Esophagus muscularis mucosa (tissue), 4 donors: ENCODE measurements at regions not wholly inside any gene's neighbourhood (a gene's known extent, or its start where the extent isn't known, plus 50 kb on each side); places are given as distances from the start of the nearest gene placed in this dataset.

ENCODE experiments used
- CTCF ChIP-seq, 3 experiments: fragments of 200-600 bp in 2 of 3; fragments of 450-650 bp in 1 of 3; sonication (generic) in 2 of 3; IDR thresholded peaks; one replicate each; pipeline ENCODE4 v1.5.1; 2017 to 2019; ENCODE audit warnings: antibody characterized with exemption in 3 of 3, mild to moderate bottlenecking in 2 of 3, moderate library complexity in 1 of 3
- EP300 ChIP-seq: sonication (generic); formaldehyde crosslinking; IDR thresholded peaks from one replicate; pipeline ENCODE4 v1.6.1; 2017; ENCODE audit warnings: antibody characterized with exemption
- POLR2A ChIP-seq: fragments of 450-650 bp; IDR thresholded peaks from one replicate; pipeline ENCODE4 v1.6.1; 2017; ENCODE audit warnings: antibody characterized with exemption, moderate library complexity, mild to moderate bottlenecking, low read depth
- POLR2AphosphoS5 ChIP-seq, 2 donors: sonication (generic); formaldehyde crosslinking; IDR thresholded peaks; one replicate each; pipeline ENCODE4 v1.6.1; 2017; ENCODE audit warnings: antibody characterized with exemption in 2 of 2

- TF ChIP-seq CTCF (IDR thresholded peaks at IDR 0.05) = no peak
- no peak for TF ChIP-seq EP300
- no peak for TF ChIP-seq POLR2AphosphoS5 (IDR thresholded peaks at IDR 0.05)
- TF ChIP-seq POLR2A = no peak
Observed at GRCh38 chr17:53516636-53517035, 306.1 kb upstream of the KIF2B start.
